ENCODE measurements at regions not wholly inside any gene's neighbourhood (a gene's known extent, or its start where the extent isn't known, plus 50 kb on each side); places are given as distances from the start of the nearest gene placed in this dataset.

DNA sequence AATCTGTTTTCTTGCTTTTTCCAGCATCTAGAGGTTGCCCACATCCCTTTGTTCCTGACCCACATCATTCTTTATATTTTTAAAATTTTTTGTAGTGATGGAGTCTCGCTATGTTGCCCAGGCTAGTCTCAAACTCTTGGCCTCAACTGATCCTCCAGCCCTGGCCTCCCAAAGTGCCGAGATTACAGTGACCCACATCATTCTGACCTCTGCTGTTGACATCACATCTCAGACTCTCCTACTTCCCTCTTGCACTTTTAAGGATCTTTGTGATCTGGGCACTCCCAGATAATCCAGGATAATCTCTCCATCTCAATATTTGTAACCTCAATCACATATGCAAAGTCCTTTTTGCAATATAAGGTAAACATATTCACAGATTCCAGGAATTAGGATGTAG, 266.6 kb downstream of the MEX3B start:
- TF ChIP-seq TAF1 (IDR thresholded peaks at IDR 0.05; ENCODE audit: borderline replicate concordance, insufficient read depth, low read length) (no peak), SIN3A (IDR thresholded peaks at IDR 0.05; ENCODE audit: borderline replicate concordance, insufficient read depth, low read length) (no peak), FOXP2 (optimal IDR thresholded peaks at IDR 0.05; ENCODE audit: borderline replicate concordance, extremely low read depth, extremely low read length, insufficient read depth) (no peak), POLR2AphosphoS5 (IDR thresholded peaks at IDR 0.05; ENCODE audit: low read depth, low read length) (no peak)
- TF ChIP-seq, protein P1, sequence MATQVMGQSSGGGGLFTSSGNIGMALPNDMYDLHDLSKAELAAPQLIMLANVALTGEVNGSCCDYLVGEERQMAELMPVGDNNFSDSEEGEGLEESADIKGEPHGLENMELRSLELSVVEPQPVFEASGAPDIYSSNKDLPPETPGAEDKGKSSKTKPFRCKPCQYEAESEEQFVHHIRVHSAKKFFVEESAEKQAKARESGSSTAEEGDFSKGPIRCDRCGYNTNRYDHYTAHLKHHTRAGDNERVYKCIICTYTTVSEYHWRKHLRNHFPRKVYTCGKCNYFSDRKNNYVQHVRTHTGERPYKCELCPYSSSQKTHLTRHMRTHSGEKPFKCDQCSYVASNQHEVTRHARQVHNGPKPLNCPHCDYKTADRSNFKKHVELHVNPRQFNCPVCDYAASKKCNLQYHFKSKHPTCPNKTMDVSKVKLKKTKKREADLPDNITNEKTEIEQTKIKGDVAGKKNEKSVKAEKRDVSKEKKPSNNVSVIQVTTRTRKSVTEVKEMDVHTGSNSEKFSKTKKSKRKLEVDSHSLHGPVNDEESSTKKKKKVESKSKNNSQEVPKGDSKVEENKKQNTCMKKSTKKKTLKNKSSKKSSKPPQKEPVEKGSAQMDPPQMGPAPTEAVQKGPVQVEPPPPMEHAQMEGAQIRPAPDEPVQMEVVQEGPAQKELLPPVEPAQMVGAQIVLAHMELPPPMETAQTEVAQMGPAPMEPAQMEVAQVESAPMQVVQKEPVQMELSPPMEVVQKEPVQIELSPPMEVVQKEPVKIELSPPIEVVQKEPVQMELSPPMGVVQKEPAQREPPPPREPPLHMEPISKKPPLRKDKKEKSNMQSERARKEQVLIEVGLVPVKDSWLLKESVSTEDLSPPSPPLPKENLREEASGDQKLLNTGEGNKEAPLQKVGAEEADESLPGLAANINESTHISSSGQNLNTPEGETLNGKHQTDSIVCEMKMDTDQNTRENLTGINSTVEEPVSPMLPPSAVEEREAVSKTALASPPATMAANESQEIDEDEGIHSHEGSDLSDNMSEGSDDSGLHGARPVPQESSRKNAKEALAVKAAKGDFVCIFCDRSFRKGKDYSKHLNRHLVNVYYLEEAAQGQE (IDR thresholded peaks at IDR 0.05; ENCODE audit: insufficient read depth in 1 of 2, low read depth in 2 of 2, low read length in 2 of 2) = no peak

DNA sequence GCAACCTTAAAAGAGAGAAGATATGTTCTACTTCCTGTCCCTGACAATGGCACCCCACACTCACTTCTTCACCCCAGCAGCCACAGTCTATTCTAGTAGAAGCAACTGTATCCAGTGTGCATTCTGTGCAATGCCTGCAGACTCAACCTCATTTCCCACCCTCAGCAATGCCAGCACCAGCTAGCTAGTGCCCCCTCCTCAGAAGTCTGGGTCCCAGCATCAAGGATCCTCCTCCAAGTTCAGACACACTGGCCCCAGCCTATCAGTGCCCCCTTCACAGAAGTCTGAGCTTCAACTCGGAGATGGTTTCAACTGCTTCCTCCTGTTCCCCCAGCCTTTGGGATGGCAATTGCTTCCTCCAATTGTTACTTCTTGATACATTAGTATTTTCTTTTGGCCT, 268.3 kb downstream of the MEX3B start:
- TF ChIP-seq SIN3A (IDR thresholded peaks at IDR 0.05; ENCODE audit: borderline replicate concordance, insufficient read depth, low read length) (no peak), FOXP2 (optimal IDR thresholded peaks at IDR 0.05; ENCODE audit: borderline replicate concordance, extremely low read depth, extremely low read length, insufficient read depth) (no peak), POLR2AphosphoS5 (IDR thresholded peaks at IDR 0.05; ENCODE audit: low read depth, low read length) (no peak), TAF1 (IDR thresholded peaks at IDR 0.05; ENCODE audit: borderline replicate concordance, insufficient read depth, low read length) (no peak)
- TF ChIP-seq, protein P1 (IDR thresholded peaks at IDR 0.05; ENCODE audit: insufficient read depth in 1 of 2, low read depth in 2 of 2, low read length in 2 of 2) = no peak

- TF ChIP-seq POLR2AphosphoS5 (IDR thresholded peaks at IDR 0.05; ENCODE audit: low read depth, low read length) (no peak), FOXP2 (optimal IDR thresholded peaks at IDR 0.05; ENCODE audit: borderline replicate concordance, extremely low read depth, extremely low read length, insufficient read depth) (no peak), TAF1 (IDR thresholded peaks at IDR 0.05; ENCODE audit: borderline replicate concordance, insufficient read depth, low read length) (no peak), SIN3A (IDR thresholded peaks at IDR 0.05; ENCODE audit: borderline replicate concordance, insufficient read depth, low read length) (no peak)
- TF ChIP-seq, protein P1 (IDR thresholded peaks at IDR 0.05; ENCODE audit: insufficient read depth in 1 of 2, low read depth in 2 of 2, low read length in 2 of 2) = no peak
Measured at GRCh38 chr15:81776976-81777375, 268.8 kb downstream of the MEX3B start.

GRCh38 chr15:81774309-81774708, 271.5 kb downstream of the MEX3B start:
- TF ChIP-seq FOXP2 (optimal IDR thresholded peaks at IDR 0.05; ENCODE audit: borderline replicate concordance, extremely low read depth, extremely low read length, insufficient read depth) (no peak), POLR2AphosphoS5 (IDR thresholded peaks at IDR 0.05; ENCODE audit: low read depth, low read length) (no peak), TAF1 (IDR thresholded peaks at IDR 0.05; ENCODE audit: borderline replicate concordance, insufficient read depth, low read length) (no peak), SIN3A (IDR thresholded peaks at IDR 0.05; ENCODE audit: borderline replicate concordance, insufficient read depth, low read length) (no peak)
- TF ChIP-seq, protein P1 (IDR thresholded peaks at IDR 0.05; ENCODE audit: insufficient read depth in 1 of 2, low read depth in 2 of 2, low read length in 2 of 2) = no peak

- no peak for TF ChIP-seq TAF1 (IDR thresholded peaks at IDR 0.05; ENCODE audit: borderline replicate concordance, insufficient read depth, low read length)
- TF ChIP-seq SIN3A (IDR thresholded peaks at IDR 0.05; ENCODE audit: borderline replicate concordance, insufficient read depth, low read length) = no peak
- TF ChIP-seq POLR2AphosphoS5 (IDR thresholded peaks at IDR 0.05; ENCODE audit: low read depth, low read length) = no peak
- no peak for TF ChIP-seq FOXP2 (optimal IDR thresholded peaks at IDR 0.05; ENCODE audit: borderline replicate concordance, extremely low read depth, extremely low read length, insufficient read depth)
- TF ChIP-seq, protein P1 (IDR thresholded peaks at IDR 0.05; ENCODE audit: insufficient read depth in 1 of 2, low read depth in 2 of 2, low read length in 2 of 2) = no peak
Measured at GRCh38 chr15:81768773-81769172, 277.0 kb downstream of the MEX3B start.

All from PFSK-1 (cell line).